CD4-positive, alpha-beta T cell treated with Interleukin-17A for 1 hour (primary cell): ENCODE measurements at regions not wholly inside any gene's neighbourhood (a gene's known extent, or its start where the extent isn't known, plus 50 kb on each side); places are given as distances from the start of the nearest gene placed in this dataset.

Experiments used
- DNase-seq: peaks from one replicate; pipeline ENCODE4 v3.0.0-alpha.2; 2020

DNA sequence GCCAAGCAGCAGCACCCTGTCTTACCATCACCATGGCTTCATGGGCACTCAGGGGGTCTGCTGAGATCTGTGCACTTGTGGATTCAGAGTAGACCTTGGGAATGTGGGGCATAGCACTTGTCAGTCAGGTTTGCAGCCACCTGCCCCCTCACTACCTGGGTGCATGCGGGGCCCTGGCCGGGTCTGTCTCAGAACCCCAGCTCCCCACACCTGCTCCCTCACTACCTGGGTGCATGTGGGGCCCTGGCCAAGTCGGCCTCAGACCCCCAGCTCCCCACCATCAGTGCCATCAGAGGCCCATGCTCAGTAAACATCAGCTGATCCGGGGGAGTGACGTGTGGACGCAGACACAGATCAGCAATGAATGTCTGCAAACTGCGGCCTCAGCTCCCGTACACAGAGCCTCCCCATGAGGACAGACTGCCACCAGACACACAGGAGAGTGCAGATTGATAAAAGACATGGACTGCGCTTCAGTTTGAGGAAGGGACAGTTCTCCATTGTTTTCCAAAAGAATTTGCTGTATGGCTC lies 205.1 kb downstream of the GLI2 start:
- no peak for DNase-seq

GRCh38 chr2:120941571-120942120 lies 206.0 kb downstream of the GLI2 start:
- no peak for DNase-seq

- no peak for DNase-seq
Observed at GRCh38 chr2:120942658-120943057, 207.0 kb downstream of the GLI2 start.

- no peak for DNase-seq
Observed at GRCh38 chr2:120943403-120944034, 207.9 kb downstream of the GLI2 start.

DNA sequence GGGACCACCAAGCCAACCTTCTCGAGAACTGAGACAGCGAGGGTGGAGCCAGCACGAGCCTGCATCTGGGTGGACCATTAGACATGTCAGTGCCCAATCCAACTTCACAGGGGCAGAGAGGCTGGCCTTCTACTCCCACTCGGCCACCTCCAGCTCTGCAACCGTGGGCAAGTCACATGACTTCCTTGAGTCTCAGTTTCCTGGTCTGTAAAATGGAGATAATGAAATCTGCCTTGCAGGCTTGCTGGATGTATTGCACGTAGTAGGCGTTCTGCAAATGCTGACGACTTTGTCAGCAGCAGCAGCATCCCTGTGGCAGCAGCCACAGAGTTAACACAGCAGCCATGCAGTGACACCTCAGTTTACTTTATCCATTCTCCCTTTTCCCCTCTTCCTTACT lies 208.9 kb downstream of the GLI2 start:
- no peak for DNase-seq

DNA sequence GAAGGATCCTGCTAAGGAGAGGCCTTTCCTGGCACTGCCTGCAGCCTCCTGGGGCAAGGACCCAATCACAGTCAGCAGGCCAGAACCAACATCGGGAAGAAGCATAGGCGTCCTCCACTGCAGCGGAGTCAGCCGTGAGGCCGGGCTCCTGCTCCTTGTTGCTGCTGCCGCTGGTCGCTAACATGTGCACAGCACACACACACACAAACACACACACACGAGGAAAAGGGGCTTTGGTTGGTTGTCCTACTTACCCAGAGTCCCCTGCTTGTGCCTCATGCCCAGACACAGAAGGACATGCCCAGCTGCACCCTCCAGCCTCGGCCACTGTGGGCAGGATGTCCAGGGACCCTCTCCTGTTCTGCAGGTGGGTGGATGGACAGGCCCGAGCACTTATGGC lies 209.4 kb downstream of the GLI2 start:
- DNase-seq: no peak

- no peak for DNase-seq
Observed at GRCh38 chr2:120945832-120946499, 210.3 kb downstream of the GLI2 start.

DNA sequence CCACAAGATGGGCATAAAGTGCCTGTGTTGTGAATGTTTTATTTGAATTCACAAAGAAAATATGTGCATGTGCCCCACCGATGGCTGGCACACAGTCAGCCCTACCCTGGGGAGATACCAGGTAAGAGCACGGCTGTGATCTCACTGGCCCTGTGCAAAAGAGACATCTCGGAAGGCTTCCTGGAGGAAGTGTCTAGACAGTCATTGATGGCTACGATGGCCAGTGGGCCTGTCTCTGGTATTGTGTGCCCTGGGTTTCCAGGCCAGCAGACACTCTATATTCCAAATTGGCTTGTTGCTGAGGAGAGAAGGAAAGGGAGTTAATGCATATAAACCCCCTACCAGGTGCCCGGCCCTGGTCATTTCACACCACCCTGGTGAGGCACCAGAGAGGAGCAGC lies 211.7 kb downstream of the GLI2 start:
- DNase-seq: no peak

- DNase-seq: no peak
Observed at GRCh38 chr2:120947982-120948661, 212.5 kb downstream of the GLI2 start.

DNA sequence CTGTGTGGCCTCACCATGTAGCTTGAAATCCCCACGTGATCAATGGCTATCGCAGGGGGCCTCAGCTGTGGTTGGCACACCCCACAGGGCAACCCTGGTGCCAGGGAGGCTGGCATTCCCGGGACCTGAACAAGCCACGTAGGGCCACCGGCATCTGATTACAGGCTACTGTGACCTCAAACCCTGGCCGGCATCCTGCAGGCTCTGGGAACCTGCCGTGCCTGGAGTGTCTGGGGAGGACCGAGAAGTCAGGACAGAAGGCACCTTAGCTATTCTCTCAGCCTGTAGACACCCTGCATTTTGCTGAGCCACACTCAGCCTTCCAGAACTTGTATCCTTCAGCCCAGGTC lies 213.0 kb downstream of the GLI2 start:
- no peak for DNase-seq

DNA sequence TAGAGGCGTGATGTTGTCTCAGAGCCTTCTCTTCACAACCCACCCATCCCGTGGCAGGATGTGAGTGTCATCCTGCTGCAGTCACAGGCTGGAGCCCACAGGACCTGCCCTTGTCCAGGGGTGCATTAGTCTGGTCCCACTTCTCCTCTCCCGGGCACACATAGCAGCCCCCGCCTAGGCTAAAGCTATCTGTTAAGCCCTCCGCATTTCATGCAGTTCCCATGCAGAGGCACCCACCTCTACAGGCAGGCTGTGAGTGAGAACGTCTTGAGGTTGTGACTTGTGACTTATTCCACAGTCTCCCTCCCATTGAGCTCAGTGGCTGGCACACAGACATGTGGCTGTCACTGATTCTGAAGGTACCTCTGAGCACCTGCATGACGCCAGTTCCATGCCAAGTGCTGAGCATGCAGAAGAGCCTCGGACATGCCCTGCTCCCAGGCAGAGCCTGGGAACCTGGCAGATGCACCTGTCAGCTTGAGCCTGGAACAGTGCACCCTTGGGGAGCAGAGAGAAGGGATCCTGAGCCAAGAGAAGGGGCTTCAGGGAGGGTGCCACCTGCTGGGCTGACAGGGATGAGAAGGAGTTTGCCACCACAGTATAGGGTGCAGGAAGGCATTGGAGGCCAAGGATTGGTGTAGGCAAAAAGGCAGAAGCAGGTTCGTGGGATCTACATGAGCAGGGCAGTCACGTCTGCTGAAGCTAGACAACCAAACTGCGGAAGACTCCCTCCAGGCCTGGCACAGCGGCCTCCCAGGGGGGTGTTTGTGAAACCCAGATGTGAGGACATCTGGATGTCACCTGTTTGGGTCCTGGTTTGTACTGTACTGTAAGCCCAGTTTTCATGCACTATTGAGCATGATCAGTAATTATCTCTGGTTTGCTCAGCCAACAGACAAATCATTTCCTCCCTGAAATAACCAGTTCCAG lies 213.6 kb downstream of the GLI2 start:
- DNase-seq: no peak

GRCh38 chr2:120949957-120950590 lies 214.4 kb downstream of the GLI2 start:
- DNase-seq: no peak

DNA sequence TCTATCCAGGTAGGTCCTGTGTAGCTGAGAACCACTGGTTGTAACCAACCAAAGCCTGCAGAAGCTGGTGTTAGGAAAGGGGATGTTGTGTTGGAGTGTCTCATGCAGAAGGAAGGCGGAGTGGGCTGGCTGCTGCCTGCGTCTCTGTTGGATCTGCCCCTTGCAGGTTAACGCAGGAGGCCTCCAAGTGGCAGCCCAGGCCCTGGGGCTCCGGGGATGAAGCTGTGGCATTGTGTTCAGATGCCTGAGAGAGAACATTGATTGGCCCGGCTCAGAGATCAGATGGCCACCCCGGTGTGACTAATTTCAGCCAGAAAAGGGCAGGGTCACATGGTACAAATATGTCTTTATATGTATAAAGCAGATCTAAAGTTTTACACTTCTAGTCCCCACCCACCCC lies 216.0 kb downstream of the GLI2 start:
- DNase-seq: no peak

DNA sequence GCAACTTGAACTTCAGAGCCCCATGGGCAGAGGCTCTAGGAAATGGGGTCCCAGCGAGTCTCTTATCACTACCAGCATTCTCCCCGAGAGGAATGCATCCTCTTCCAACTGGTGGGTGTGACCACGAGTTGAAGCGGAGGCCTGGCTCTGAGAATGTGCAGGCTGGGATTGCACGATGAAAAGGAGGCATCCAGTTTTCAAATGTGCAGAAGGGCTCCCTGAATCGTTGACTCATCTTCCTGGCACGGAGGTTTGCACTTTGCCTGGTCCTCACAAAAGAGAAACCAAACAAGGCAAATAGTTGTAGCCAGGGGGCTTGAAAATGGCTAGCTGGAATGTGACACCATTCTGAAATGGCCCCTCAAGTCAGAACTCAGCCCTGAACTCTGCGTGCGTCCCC lies 216.7 kb downstream of the GLI2 start:
- no peak for DNase-seq

- DNase-seq: no peak
Observed at GRCh38 chr2:120953066-120953756, 217.5 kb downstream of the GLI2 start.

DNA sequence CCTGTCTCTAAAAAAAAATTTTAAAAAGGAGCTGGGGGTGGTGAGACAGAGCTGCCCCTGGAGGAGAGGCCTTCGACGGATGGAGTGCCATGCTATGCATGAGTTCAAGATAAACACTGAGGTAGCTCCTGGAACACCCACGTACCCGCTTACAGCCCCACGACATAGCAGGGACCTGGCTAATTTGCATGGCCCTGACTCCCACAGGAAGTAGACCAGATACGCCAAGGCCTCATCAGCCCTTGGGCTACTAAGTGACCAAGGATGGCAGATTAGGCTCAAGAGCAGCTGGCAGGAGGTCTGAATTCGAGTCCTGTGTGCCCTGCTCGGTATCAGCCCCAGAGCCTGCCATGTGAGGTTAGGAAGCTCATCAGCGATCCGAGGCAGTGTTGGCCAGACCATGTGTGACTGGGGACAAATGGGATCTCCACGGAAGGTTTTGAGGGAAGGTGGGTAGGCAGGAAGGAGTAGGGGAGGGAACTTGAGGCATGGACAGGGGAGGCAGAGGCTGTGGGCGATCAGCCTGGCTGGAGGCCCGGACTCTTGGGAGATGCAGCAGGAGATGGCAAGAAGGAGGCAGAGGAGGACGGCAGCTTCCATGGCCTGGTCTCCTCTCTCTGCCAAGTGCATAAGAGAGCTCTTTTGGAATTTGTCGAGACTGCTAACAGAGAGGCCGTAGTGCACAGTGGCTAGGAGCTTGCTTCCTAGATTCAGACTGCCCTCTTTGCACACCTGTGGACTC lies 218.3 kb downstream of the GLI2 start:
- DNase-seq: no peak

DNA sequence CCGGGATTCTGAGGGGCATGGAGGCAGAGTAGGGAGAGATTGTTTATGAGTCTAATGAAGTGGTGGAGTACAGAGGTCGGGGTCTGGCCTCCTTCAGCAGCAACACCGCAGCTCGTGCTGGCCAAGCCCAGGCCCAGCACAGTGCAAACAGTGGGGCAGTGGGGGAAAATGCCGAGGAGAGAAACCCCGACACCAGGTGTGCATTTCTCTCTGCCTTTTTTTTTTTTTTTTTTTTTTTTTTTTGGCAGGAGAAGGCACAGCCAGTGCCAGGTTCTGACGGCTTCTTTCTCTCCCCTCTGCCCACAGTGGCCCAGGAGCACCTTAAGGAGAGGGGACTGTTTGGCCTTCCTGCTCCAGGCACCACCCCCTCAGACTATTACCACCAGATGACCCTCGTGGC lies 219.3 kb downstream of the GLI2 start:
- no peak for DNase-seq

DNA sequence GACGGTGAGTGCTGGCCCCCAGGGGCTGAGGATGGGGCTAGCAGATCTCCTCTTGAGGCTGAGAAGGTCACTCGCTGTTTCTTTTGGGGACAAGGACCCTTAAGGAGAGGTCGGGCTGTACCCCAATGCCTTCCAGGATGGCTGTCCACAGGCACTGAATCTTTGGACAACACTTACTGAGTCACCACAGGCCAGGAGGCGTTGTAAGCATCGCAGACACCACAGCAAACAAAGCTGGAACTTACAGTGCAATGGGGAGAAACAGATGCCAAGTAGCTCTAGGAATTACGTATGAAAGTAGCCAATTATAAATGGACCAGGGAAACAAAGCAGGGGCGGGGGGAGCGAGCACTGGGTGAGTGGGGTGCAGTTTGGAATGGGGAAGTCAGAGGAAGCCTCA lies 219.8 kb downstream of the GLI2 start:
- DNase-seq: no peak

GRCh38 chr2:120956486-120957156 lies 221.0 kb downstream of the GLI2 start:
- no peak for DNase-seq

DNA sequence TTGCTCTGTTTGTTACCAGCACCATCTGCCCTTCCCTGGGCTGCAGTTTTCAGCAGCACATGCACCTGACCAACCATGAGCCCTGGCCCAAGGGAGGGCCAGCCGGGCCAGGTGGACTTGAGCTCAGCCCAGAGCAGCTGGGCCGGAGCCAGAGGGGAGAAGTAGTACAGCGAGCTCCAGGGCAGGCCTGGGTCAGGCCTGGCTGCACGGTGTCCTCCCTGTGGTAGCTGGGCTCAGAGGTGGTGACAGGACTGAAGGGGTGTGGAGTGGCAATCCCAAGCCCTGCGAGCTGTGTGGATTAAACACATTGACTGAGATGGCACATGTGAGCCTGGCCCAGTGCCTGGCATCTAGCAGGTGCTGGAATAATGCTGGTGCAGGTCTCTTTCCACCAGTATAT lies 222.2 kb downstream of the GLI2 start:
- DNase-seq: no peak
